ENCODE measurements at regions not wholly inside any gene's neighbourhood (a gene's known extent, or its start where the extent isn't known, plus 50 kb on each side); places are given as distances from the start of the nearest gene placed in this dataset.

DNA sequence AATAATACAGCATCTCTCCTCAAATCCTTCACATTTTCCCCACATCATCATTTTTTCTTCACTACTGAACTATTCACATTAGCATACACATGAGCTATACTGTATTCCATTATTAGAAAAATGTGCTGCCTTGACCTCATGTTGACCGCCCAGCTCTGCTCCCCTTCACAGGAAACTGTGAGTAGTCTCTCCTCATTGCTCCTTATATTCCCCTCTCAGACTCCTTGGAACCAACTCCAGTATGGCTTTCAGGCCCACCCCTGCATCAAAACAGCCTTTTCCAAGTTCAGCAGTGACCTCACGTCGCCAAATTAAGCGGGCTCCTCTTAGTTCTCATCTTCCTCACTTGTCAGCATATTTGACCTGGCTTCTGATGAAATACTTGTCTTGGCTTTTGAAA, 59.2 kb upstream of the SPAG17 start:
- H3K9me3 ChIP-seq = no peaks in the 10 kb centered on the region
- POLR2A ChIA-PET = no interaction called here
- no peaks in the 10 kb centered on the region for H3K9me2 ChIP-seq
- H3K79me2 ChIP-seq (ENCODE audit: insufficient read depth) = no peaks in the 10 kb centered on the region
- DNase-seq = no peak
- H3K4me2 ChIP-seq = no peak overlapping the region
- no peaks in the 10 kb centered on the region for H3K4me1 ChIP-seq (ENCODE audit: control insufficient read depth in 1 of 2, insufficient read depth in 2 of 2, low read depth in 1 of 2, low read length in 1 of 2)
- no peak overlapping the region for H3K9ac ChIP-seq
- CTCF ChIA-PET = no interaction called here
- H3K27me3 ChIP-seq (ENCODE audit: insufficient read depth) = no peaks in the 10 kb centered on the region
- no peak overlapping the region for H3K27ac ChIP-seq (ENCODE audit: low read depth in 2 of 2, low read length in 1 of 2)
- H3F3A ChIP-seq (replicated peaks; ENCODE audit: insufficient read depth) = no peaks in the 10 kb centered on the region
- no peaks in the 10 kb centered on the region for H3K36me3 ChIP-seq (replicated peaks in 1 of 2; ENCODE audit: control insufficient read depth in 1 of 2, insufficient read depth in 2 of 2, low read length in 1 of 2)
- no peak overlapping the region for H2AFZ ChIP-seq (ENCODE audit: low read depth)
- H4K20me1 ChIP-seq (ENCODE audit: insufficient read depth) = no peaks in the 10 kb centered on the region
- no peak overlapping the region for H3K4me3 ChIP-seq (ENCODE audit: low read depth in 2 of 2, low read length in 1 of 2)
- 9% methylated on average over 4 of the region's 4 CpGs for WGBS (ENCODE audit: low lambda C conversion rate)
- TF ChIP-seq, protein P1, sequence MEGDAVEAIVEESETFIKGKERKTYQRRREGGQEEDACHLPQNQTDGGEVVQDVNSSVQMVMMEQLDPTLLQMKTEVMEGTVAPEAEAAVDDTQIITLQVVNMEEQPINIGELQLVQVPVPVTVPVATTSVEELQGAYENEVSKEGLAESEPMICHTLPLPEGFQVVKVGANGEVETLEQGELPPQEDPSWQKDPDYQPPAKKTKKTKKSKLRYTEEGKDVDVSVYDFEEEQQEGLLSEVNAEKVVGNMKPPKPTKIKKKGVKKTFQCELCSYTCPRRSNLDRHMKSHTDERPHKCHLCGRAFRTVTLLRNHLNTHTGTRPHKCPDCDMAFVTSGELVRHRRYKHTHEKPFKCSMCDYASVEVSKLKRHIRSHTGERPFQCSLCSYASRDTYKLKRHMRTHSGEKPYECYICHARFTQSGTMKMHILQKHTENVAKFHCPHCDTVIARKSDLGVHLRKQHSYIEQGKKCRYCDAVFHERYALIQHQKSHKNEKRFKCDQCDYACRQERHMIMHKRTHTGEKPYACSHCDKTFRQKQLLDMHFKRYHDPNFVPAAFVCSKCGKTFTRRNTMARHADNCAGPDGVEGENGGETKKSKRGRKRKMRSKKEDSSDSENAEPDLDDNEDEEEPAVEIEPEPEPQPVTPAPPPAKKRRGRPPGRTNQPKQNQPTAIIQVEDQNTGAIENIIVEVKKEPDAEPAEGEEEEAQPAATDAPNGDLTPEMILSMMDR (IDR thresholded peaks at IDR 0.05) = no peak
- TF ChIP-seq, protein P2, sequence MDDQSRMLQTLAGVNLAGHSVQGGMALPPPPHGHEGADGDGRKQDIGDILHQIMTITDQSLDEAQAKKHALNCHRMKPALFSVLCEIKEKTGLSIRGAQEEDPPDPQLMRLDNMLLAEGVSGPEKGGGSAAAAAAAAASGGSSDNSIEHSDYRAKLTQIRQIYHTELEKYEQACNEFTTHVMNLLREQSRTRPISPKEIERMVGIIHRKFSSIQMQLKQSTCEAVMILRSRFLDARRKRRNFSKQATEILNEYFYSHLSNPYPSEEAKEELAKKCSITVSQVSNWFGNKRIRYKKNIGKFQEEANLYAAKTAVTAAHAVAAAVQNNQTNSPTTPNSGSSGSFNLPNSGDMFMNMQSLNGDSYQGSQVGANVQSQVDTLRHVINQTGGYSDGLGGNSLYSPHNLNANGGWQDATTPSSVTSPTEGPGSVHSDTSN (IDR thresholded peaks at IDR 0.05) = no peak
- TF ChIP-seq MXI1 (IDR thresholded peaks at IDR 0.05; ENCODE audit: low read depth, low read length) (no peak), TCF12 (IDR thresholded peaks at IDR 0.05) (no peak), YY1 (IDR thresholded peaks at IDR 0.05; ENCODE audit: low read depth) (no peak), FOSL2 (IDR thresholded peaks at IDR 0.05; ENCODE audit: borderline replicate concordance, low read depth) (no peak), EZH2phosphoT487 (IDR thresholded peaks at IDR 0.05; ENCODE audit: borderline replicate concordance, low read depth) (no peak), NRF1 (IDR thresholded peaks at IDR 0.05; ENCODE audit: low read depth, low read length) (no peak), GABPA (IDR thresholded peaks at IDR 0.05; ENCODE audit: low read depth) (no peak), RCOR1 (IDR thresholded peaks at IDR 0.05; ENCODE audit: low read length) (no peak), EP300 (IDR thresholded peaks at IDR 0.05; ENCODE audit: borderline replicate concordance in 1 of 2, low read depth in 1 of 2, low read length in 1 of 2) (no peak), JUND (IDR thresholded peaks at IDR 0.05) (no peak), CHD2 (IDR thresholded peaks at IDR 0.05; ENCODE audit: low read length, partially characterized antibody) (no peak), FOXM1 (IDR thresholded peaks at IDR 0.05; ENCODE audit: low read depth) (no peak), TAF1 (IDR thresholded peaks at IDR 0.05; ENCODE audit: borderline replicate concordance, low read depth, low read length) (no peak), RXRA (IDR thresholded peaks at IDR 0.05; ENCODE audit: borderline replicate concordance, low read depth) (no peak), GATA2 (CRISPR knock-in tag; IDR thresholded peaks at IDR 0.05) (no peak)
- TF ChIP-seq, protein P3, sequence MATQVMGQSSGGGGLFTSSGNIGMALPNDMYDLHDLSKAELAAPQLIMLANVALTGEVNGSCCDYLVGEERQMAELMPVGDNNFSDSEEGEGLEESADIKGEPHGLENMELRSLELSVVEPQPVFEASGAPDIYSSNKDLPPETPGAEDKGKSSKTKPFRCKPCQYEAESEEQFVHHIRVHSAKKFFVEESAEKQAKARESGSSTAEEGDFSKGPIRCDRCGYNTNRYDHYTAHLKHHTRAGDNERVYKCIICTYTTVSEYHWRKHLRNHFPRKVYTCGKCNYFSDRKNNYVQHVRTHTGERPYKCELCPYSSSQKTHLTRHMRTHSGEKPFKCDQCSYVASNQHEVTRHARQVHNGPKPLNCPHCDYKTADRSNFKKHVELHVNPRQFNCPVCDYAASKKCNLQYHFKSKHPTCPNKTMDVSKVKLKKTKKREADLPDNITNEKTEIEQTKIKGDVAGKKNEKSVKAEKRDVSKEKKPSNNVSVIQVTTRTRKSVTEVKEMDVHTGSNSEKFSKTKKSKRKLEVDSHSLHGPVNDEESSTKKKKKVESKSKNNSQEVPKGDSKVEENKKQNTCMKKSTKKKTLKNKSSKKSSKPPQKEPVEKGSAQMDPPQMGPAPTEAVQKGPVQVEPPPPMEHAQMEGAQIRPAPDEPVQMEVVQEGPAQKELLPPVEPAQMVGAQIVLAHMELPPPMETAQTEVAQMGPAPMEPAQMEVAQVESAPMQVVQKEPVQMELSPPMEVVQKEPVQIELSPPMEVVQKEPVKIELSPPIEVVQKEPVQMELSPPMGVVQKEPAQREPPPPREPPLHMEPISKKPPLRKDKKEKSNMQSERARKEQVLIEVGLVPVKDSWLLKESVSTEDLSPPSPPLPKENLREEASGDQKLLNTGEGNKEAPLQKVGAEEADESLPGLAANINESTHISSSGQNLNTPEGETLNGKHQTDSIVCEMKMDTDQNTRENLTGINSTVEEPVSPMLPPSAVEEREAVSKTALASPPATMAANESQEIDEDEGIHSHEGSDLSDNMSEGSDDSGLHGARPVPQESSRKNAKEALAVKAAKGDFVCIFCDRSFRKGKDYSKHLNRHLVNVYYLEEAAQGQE (IDR thresholded peaks at IDR 0.05; ENCODE audit: low read depth, low read length) = no peak
- TF ChIP-seq, protein P4, sequence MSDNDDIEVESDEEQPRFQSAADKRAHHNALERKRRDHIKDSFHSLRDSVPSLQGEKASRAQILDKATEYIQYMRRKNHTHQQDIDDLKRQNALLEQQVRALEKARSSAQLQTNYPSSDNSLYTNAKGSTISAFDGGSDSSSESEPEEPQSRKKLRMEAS (IDR thresholded peaks at IDR 0.05; ENCODE audit: low read depth) = no peak
- TF ChIP-seq, protein P5, sequence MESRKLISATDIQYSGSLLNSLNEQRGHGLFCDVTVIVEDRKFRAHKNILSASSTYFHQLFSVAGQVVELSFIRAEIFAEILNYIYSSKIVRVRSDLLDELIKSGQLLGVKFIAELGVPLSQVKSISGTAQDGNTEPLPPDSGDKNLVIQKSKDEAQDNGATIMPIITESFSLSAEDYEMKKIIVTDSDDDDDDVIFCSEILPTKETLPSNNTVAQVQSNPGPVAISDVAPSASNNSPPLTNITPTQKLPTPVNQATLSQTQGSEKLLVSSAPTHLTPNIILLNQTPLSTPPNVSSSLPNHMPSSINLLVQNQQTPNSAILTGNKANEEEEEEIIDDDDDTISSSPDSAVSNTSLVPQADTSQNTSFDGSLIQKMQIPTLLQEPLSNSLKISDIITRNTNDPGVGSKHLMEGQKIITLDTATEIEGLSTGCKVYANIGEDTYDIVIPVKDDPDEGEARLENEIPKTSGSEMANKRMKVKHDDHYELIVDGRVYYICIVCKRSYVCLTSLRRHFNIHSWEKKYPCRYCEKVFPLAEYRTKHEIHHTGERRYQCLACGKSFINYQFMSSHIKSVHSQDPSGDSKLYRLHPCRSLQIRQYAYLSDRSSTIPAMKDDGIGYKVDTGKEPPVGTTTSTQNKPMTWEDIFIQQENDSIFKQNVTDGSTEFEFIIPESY (IDR thresholded peaks at IDR 0.05; ENCODE audit: borderline replicate concordance, low read depth) = no peak

Data from SK-N-SH (cell line).